ENCODE measurements at regions not wholly inside any gene's neighbourhood (a gene's known extent, or its start where the extent isn't known, plus 50 kb on each side); places are given as distances from the start of the nearest gene placed in this dataset.
"Not testable (repeated sequence)": the region's sequence is repeated elsewhere in the genome, so short reads cannot be mapped to it uniquely, and the experiment has no call there.

DNA sequence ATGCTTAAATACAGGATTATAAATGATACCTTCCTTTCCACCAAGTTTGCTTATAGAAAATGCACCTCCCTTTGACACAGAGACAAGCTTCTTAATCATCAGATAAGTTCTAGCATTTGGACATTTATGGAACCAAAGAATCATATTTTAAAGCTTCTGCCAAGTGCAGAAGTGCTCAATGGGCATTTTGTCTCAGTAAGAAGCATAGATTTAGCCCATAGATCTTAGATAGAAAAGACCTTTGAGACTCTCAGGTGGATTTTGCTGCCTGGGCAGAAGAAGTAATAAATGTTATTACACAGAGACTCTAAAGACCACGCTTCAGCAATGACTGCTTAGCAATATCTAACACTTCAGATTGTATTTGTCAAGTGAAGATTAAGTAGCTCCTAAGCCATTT is 174.6 kb downstream of the VEGFC start:
- Histone ChIP-seq H3K4me3 (no peak overlapping the region), H3K36me3 (no peaks in the 10 kb centered on the region), H3K27ac (no peak overlapping the region), H3K4me1 (no peaks in the 10 kb centered on the region), H3K9me3 (no peaks in the 10 kb centered on the region), H3K27me3 (no peaks in the 10 kb centered on the region)
- TF ChIP-seq, protein P1, sequence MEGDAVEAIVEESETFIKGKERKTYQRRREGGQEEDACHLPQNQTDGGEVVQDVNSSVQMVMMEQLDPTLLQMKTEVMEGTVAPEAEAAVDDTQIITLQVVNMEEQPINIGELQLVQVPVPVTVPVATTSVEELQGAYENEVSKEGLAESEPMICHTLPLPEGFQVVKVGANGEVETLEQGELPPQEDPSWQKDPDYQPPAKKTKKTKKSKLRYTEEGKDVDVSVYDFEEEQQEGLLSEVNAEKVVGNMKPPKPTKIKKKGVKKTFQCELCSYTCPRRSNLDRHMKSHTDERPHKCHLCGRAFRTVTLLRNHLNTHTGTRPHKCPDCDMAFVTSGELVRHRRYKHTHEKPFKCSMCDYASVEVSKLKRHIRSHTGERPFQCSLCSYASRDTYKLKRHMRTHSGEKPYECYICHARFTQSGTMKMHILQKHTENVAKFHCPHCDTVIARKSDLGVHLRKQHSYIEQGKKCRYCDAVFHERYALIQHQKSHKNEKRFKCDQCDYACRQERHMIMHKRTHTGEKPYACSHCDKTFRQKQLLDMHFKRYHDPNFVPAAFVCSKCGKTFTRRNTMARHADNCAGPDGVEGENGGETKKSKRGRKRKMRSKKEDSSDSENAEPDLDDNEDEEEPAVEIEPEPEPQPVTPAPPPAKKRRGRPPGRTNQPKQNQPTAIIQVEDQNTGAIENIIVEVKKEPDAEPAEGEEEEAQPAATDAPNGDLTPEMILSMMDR (IDR thresholded peaks at IDR 0.05), result no peak
- TF ChIP-seq POLR2AphosphoS5 (IDR thresholded peaks at IDR 0.05) (no peak), EP300 (IDR thresholded peaks at IDR 0.05) (no peak), POLR2A (IDR thresholded peaks at IDR 0.05) (no peak)
- WGBS, 2 donors, result 74 to 76% methylated on average over 1 of the region's 1 CpG
- ATAC-seq (ENCODE audit: low FRiP score in 2 of 2) (no peak), DNase-seq (no peak)

- DNase-seq (no peak), ATAC-seq (ENCODE audit: low FRiP score in 2 of 2) (no peak)
- TF ChIP-seq POLR2A (IDR thresholded peaks at IDR 0.05) (no peak), POLR2AphosphoS5 (IDR thresholded peaks at IDR 0.05) (no peak), EP300 (IDR thresholded peaks at IDR 0.05) (no peak)
- TF ChIP-seq, protein P1 (IDR thresholded peaks at IDR 0.05), result no peak
- H3K27ac ChIP-seq, result no peak overlapping the region
- no peaks in the 10 kb centered on the region for H3K36me3 ChIP-seq
- no peak overlapping the region for H3K4me3 ChIP-seq
- H3K4me1 ChIP-seq, result no peaks in the 10 kb centered on the region
- H3K27me3 ChIP-seq, result no peaks in the 10 kb centered on the region
- no peaks in the 10 kb centered on the region for H3K9me3 ChIP-seq
- 90 to 97% methylated on average over 2 of the region's 2 CpGs for WGBS, 2 donors
Measured at GRCh38 chr4:176619430-176619829, 173.3 kb downstream of the VEGFC start.

DNA sequence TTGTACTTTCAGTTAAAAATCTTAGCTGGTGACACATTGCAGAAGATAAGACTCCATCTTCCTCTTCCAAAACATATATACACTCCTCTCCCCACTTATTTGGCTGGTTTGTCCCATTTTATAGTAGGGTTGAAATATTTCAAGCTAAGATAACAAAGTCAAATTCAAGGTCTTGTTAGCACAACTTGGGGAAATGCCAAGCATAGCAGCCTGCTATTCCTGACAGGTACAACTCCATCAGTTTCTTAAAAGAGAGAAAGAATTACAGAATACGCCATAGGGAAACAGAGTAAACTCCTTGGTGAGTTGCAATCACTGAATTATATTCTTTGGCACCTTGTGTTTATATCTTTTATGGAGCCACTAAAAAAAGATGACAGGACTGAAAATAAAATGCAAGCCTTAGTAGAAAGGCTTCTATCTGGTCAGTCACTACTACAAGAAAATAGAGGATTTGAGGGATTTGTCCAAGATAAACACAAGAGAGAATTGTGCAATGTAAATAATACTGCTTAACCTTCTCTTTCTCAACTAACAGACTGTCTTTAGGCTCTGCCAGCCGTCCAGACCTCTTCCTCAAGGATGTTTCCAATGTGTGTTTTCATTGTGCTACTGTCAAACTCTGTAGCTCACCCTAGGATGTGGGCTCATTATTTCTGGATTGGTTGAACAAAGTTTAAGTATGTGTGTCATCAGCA is 170.3 kb downstream of the VEGFC start:
- H3K27ac ChIP-seq, result no peak overlapping the region
- DNase-seq, result no peak
- TF ChIP-seq, protein P1 (IDR thresholded peaks at IDR 0.05), result no peak
- no peaks in the 10 kb centered on the region for H3K27me3 ChIP-seq
- WGBS, 2 donors, result 39 to 48% methylated on average over 2 of the region's 2 CpGs
- no peaks in the 10 kb centered on the region for H3K36me3 ChIP-seq
- no peaks in the 10 kb centered on the region for H3K4me1 ChIP-seq
- no peak for ATAC-seq (ENCODE audit: low FRiP score in 2 of 2)
- no peak overlapping the region for H3K4me3 ChIP-seq
- no peaks in the 10 kb centered on the region for H3K9me3 ChIP-seq

DNA sequence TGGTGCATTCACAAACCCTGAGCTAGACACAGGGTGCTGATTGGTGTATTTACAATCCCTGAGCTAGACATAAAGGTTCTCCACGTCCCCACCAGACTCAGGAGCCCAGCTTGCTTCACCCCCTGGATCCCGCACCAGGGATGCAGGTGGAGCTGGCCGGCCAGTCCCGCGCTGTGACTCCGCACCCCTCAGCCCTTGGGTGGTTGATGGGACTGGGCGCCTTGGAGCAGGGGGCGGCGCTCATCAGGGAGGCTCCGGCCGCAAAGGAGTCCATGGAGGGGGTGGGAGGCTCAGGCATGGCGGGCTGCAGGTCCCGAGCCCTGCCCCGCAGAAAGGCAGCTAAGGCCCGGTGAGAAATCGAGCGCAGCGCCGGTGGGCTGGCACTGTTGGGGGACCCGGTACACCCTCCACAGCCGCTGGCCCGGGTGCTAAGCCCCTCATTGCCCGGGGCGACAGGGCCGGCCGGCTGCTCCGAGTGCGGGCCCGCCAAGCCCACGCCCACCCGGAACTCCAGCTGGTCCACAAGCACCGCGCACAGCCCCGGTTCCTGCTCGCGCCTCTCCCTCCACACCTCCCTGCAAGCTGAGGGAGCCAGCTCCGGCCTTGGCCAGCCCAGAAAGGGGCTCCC is 167.6 kb downstream of the VEGFC start:
- 96% methylated on average over 31 of the region's 37 CpGs; no CpG with 5 or more reads in 1 of the 2 donors for WGBS, 2 donors
- H3K9me3 ChIP-seq; H3K4me3 ChIP-seq; H3K27me3 ChIP-seq; ATAC-seq (ENCODE audit: low FRiP score in 2 of 2); H3K4me1 ChIP-seq; H3K36me3 ChIP-seq; H3K27ac ChIP-seq: not testable (repeated sequence)
- peak in 1 of 2 donors; percentile 77 for DNase-seq

DNA sequence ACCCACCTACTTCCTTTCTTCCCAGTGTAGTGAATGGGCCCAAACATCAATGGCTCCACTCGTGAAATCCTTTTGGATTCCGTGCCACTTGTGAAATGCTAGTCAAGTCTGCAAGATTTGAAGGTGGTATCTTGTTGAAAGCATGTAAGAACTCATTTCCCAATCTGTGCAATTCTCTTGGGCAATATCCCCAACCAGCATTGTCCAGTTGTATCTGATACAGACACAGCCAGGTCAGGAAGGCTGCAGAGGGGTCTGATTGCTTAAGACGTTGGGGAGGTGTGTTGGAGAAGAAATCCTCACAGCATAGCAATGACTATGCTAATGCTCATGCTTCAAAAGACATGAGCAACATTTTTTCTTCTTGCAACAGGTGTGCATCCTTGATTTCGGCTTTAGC is 164.8 kb downstream of the VEGFC start:
- no peaks in the 10 kb centered on the region for H3K36me3 ChIP-seq
- TF ChIP-seq EP300 (IDR thresholded peaks at IDR 0.05) (no peak), POLR2AphosphoS5 (IDR thresholded peaks at IDR 0.05) (no peak), POLR2A (IDR thresholded peaks at IDR 0.05) (no peak)
- TF ChIP-seq, protein P1 (IDR thresholded peaks at IDR 0.05), result no peak
- no peaks in the 10 kb centered on the region for H3K4me1 ChIP-seq
- WGBS, 2 donors, result 81 to 86% methylated on average over 4 of the region's 4 CpGs
- DNase-seq (no peak), ATAC-seq (ENCODE audit: low FRiP score in 2 of 2) (no peak)
- no peaks in the 10 kb centered on the region for H3K27me3 ChIP-seq
- H3K4me3 ChIP-seq, result no peak overlapping the region
- H3K27ac ChIP-seq, result no peak overlapping the region
- H3K9me3 ChIP-seq, result no peaks in the 10 kb centered on the region
